ENCODE measurements at regions not wholly inside any gene's neighbourhood (a gene's known extent, or its start where the extent isn't known, plus 50 kb on each side); places are given as distances from the start of the nearest gene placed in this dataset.

- no peaks in the 10 kb centered on the region for H4K20me1 ChIP-seq (ENCODE audit: insufficient read depth)
- no peaks in the 10 kb centered on the region for H3K9me3 ChIP-seq (ENCODE audit: low read length)
- H3K4me3 ChIP-seq (ENCODE audit: low read length) = no peak overlapping the region
- H2AFZ ChIP-seq (ENCODE audit: low read depth, low read length) = no peak overlapping the region
- no peak overlapping the region for H3K4me2 ChIP-seq (ENCODE audit: low read length)
- no peaks in the 10 kb centered on the region for H3F3A ChIP-seq (ENCODE audit: insufficient read depth, low read length, poor library complexity, severe bottlenecking)
- H3K79me2 ChIP-seq (replicated peaks; ENCODE audit: insufficient read depth, low read length) = no peaks in the 10 kb centered on the region
- H3K27me3 ChIP-seq (ENCODE audit: insufficient read depth, low read depth, low read length) = no peaks in the 10 kb centered on the region
- H3K36me3 ChIP-seq (ENCODE audit: insufficient read depth, low read length) = no peaks in the 10 kb centered on the region
- no peak for TF ChIP-seq MXI1 (conservative IDR thresholded peaks at IDR 0.05; ENCODE audit: poor library complexity, severe bottlenecking)
- no peak for TF ChIP-seq SMC3 (conservative IDR thresholded peaks at IDR 0.05; ENCODE audit: poor library complexity)
- no peak for TF ChIP-seq TAF1 (IDR thresholded peaks at IDR 0.05; ENCODE audit: low read depth)
- TF ChIP-seq, protein P1, sequence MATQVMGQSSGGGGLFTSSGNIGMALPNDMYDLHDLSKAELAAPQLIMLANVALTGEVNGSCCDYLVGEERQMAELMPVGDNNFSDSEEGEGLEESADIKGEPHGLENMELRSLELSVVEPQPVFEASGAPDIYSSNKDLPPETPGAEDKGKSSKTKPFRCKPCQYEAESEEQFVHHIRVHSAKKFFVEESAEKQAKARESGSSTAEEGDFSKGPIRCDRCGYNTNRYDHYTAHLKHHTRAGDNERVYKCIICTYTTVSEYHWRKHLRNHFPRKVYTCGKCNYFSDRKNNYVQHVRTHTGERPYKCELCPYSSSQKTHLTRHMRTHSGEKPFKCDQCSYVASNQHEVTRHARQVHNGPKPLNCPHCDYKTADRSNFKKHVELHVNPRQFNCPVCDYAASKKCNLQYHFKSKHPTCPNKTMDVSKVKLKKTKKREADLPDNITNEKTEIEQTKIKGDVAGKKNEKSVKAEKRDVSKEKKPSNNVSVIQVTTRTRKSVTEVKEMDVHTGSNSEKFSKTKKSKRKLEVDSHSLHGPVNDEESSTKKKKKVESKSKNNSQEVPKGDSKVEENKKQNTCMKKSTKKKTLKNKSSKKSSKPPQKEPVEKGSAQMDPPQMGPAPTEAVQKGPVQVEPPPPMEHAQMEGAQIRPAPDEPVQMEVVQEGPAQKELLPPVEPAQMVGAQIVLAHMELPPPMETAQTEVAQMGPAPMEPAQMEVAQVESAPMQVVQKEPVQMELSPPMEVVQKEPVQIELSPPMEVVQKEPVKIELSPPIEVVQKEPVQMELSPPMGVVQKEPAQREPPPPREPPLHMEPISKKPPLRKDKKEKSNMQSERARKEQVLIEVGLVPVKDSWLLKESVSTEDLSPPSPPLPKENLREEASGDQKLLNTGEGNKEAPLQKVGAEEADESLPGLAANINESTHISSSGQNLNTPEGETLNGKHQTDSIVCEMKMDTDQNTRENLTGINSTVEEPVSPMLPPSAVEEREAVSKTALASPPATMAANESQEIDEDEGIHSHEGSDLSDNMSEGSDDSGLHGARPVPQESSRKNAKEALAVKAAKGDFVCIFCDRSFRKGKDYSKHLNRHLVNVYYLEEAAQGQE (IDR thresholded peaks at IDR 0.05; ENCODE audit: borderline replicate concordance) = no peak
- TF ChIP-seq, protein P2, sequence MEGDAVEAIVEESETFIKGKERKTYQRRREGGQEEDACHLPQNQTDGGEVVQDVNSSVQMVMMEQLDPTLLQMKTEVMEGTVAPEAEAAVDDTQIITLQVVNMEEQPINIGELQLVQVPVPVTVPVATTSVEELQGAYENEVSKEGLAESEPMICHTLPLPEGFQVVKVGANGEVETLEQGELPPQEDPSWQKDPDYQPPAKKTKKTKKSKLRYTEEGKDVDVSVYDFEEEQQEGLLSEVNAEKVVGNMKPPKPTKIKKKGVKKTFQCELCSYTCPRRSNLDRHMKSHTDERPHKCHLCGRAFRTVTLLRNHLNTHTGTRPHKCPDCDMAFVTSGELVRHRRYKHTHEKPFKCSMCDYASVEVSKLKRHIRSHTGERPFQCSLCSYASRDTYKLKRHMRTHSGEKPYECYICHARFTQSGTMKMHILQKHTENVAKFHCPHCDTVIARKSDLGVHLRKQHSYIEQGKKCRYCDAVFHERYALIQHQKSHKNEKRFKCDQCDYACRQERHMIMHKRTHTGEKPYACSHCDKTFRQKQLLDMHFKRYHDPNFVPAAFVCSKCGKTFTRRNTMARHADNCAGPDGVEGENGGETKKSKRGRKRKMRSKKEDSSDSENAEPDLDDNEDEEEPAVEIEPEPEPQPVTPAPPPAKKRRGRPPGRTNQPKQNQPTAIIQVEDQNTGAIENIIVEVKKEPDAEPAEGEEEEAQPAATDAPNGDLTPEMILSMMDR (IDR thresholded peaks at IDR 0.05; ENCODE audit: poor library complexity, severe bottlenecking) = no peak
- TF ChIP-seq POLR2AphosphoS5 (IDR thresholded peaks at IDR 0.05) = no peak
- no peak for TF ChIP-seq EP300 (conservative IDR thresholded peaks at IDR 0.05; ENCODE audit: poor library complexity, severe bottlenecking)
- no peak for TF ChIP-seq EZH2 (IDR thresholded peaks at IDR 0.05; ENCODE audit: borderline replicate concordance, insufficient read depth, low read length, poor library complexity, severe bottlenecking)
- TF ChIP-seq RAD21 (conservative IDR thresholded peaks at IDR 0.05) = no peak
- no peak overlapping the region for H3K9ac ChIP-seq (ENCODE audit: low read length)
- H3K9me2 ChIP-seq (ENCODE audit: insufficient read depth, low read length) = no peaks in the 10 kb centered on the region
- H3K27ac ChIP-seq (ENCODE audit: low read length) = no peak overlapping the region
Measured at GRCh38 chr12:5251092-5251491, 180.8 kb upstream of the NTF3 start.

DNA sequence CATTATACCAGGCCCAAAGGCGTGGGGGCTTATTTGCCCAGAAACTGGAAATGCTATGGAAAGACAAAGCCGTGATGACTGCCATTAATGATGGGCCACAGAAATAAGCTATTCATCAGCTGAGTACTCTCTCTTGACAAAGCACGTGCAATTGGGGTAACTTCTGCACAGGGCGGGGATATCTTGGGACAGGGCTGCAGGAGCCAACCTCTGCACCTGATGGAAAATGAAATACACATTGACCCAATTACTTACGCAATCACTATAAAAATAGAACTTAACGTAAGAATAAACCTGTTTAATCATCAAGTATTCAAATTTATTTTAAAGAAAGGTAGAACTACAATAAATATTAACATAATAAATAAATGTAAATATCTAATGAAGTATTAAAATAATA, 180.1 kb upstream of the NTF3 start:
- Histone ChIP-seq H3K9ac (ENCODE audit: low read length) (no peak overlapping the region), H3K27me3 (ENCODE audit: insufficient read depth, low read depth, low read length) (no peaks in the 10 kb centered on the region), H3K4me3 (ENCODE audit: low read length) (no peak overlapping the region), H3F3A (ENCODE audit: insufficient read depth, low read length, poor library complexity, severe bottlenecking) (no peaks in the 10 kb centered on the region), H3K27ac (ENCODE audit: low read length) (no peak overlapping the region), H3K79me2 (replicated peaks; ENCODE audit: insufficient read depth, low read length) (no peaks in the 10 kb centered on the region), H3K9me2 (ENCODE audit: insufficient read depth, low read length) (no peaks in the 10 kb centered on the region), H2AFZ (ENCODE audit: low read depth, low read length) (no peak overlapping the region), H3K4me2 (ENCODE audit: low read length) (no peak overlapping the region), H3K36me3 (ENCODE audit: insufficient read depth, low read length) (no peaks in the 10 kb centered on the region), H3K9me3 (ENCODE audit: low read length) (no peaks in the 10 kb centered on the region), H4K20me1 (ENCODE audit: insufficient read depth) (no peaks in the 10 kb centered on the region)
- TF ChIP-seq TAF1 (IDR thresholded peaks at IDR 0.05; ENCODE audit: low read depth) (no peak), RAD21 (conservative IDR thresholded peaks at IDR 0.05) (no peak), EP300 (conservative IDR thresholded peaks at IDR 0.05; ENCODE audit: poor library complexity, severe bottlenecking) (no peak), SMC3 (conservative IDR thresholded peaks at IDR 0.05; ENCODE audit: poor library complexity) (no peak), MXI1 (conservative IDR thresholded peaks at IDR 0.05; ENCODE audit: poor library complexity, severe bottlenecking) (no peak), POLR2AphosphoS5 (IDR thresholded peaks at IDR 0.05) (no peak), EZH2 (IDR thresholded peaks at IDR 0.05; ENCODE audit: borderline replicate concordance, insufficient read depth, low read length, poor library complexity, severe bottlenecking) (no peak)
- TF ChIP-seq, protein P1 (IDR thresholded peaks at IDR 0.05; ENCODE audit: borderline replicate concordance) = no peak
- TF ChIP-seq, protein P2 (IDR thresholded peaks at IDR 0.05; ENCODE audit: poor library complexity, severe bottlenecking) = no peak
